ENCODE measurements at regions not wholly inside any gene's neighbourhood (a gene's known extent, or its start where the extent isn't known, plus 50 kb on each side); places are given as distances from the start of the nearest gene placed in this dataset.

DNA sequence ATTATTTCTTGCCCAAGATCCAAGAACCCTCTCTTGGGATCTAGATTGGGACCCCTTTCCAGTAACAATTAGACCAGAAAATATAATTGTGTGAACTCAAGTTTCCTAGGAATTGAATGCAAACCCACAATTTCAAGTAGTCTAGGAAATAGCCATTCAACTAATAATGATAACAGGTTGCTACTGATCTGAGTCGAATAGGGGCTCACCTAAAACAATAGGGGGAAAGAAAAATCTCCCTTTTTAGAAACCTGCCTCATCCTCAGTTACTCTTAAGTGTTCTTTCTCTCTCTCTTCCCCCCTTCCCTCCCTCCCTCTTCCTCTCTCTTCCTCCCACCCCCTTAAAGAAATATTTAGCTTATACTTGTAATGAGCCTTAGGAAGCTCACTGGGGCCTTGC lies 555.3 kb downstream of the IGSF11 start:
- no peaks in the 10 kb centered on the region for H3K27me3 ChIP-seq (replicated peaks; ENCODE audit: insufficient read depth, low read length)
- H3K4me1 ChIP-seq (ENCODE audit: low read length): no peaks in the 10 kb centered on the region
- no peak overlapping the region for H2AFZ ChIP-seq (ENCODE audit: low read length)
- H3K4me2 ChIP-seq (ENCODE audit: low read depth, low read length): no peak overlapping the region
- no peaks in the 10 kb centered on the region for H3F3A ChIP-seq (ENCODE audit: insufficient read depth, low read length)
- H4K20me1 ChIP-seq (ENCODE audit: insufficient read depth, low read length): no peaks in the 10 kb centered on the region
- no peak overlapping the region for H3K9ac ChIP-seq (ENCODE audit: low read length)
- TF ChIP-seq EZH2 (optimal IDR thresholded peaks at IDR 0.05; ENCODE audit: low read depth, low read length) (no peak), EZH2phosphoT487 (IDR thresholded peaks at IDR 0.05; ENCODE audit: low read length) (no peak)
- TF ChIP-seq, protein P1, sequence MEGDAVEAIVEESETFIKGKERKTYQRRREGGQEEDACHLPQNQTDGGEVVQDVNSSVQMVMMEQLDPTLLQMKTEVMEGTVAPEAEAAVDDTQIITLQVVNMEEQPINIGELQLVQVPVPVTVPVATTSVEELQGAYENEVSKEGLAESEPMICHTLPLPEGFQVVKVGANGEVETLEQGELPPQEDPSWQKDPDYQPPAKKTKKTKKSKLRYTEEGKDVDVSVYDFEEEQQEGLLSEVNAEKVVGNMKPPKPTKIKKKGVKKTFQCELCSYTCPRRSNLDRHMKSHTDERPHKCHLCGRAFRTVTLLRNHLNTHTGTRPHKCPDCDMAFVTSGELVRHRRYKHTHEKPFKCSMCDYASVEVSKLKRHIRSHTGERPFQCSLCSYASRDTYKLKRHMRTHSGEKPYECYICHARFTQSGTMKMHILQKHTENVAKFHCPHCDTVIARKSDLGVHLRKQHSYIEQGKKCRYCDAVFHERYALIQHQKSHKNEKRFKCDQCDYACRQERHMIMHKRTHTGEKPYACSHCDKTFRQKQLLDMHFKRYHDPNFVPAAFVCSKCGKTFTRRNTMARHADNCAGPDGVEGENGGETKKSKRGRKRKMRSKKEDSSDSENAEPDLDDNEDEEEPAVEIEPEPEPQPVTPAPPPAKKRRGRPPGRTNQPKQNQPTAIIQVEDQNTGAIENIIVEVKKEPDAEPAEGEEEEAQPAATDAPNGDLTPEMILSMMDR (IDR thresholded peaks at IDR 0.05; ENCODE audit: low read length): no peak
- no peak overlapping the region for H3K4me3 ChIP-seq (ENCODE audit: low read length)
- no peak for DNase-seq
- H3K9me3 ChIP-seq (replicated peaks; ENCODE audit: insufficient read depth, low read length): no peaks in the 10 kb centered on the region
- no peaks in the 10 kb centered on the region for H3K79me2 ChIP-seq (ENCODE audit: low read length)
- H3K9me2 ChIP-seq (replicated peaks; ENCODE audit: insufficient read depth, low read length): no peaks in the 10 kb centered on the region
- H3K27ac ChIP-seq (ENCODE audit: low read length): no peak overlapping the region
- no peaks in the 10 kb centered on the region for H3K36me3 ChIP-seq (replicated peaks; ENCODE audit: insufficient read depth, low read length)

DNA sequence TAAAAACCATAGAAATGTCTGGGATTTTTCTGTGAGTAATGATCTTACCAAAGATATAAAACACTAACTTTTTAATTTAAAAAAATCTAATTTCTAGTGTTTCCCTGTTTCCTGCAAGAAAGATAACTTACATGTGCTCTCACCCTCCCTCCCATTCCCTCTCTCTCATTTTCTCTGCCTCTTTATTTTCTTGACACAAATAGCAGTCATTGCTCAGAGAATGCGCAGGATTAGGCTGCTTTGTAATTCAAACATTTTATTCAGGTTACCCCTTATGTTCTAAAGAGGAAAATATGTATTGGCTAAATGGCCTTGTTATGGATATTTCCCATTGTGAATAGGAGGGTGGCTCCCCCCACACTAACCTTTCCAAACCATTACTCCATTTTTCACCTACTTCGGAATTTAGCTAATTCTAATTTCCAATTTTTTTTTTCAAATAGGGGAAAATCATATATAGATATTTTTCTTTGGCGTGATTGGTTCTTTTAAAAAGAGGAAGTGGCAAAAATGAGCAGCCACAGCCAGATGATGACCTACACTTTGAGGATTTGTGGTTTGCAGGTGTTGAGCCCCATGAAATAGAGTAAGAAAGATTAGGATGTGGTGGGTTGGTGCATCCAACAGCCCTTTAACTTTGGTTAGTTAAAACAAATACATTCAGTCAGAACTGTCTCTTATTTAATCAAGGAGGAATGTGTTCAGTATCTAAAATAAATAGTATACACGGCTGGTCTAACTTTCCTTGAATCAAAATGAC lies 554.4 kb downstream of the IGSF11 start:
- TF ChIP-seq EZH2 (optimal IDR thresholded peaks at IDR 0.05; ENCODE audit: low read depth, low read length) (no peak), EZH2phosphoT487 (IDR thresholded peaks at IDR 0.05; ENCODE audit: low read length) (no peak)
- TF ChIP-seq, protein P1 (IDR thresholded peaks at IDR 0.05; ENCODE audit: low read length): no peak
- peak; percentile 34 for DNase-seq
- no peak overlapping the region for H3K9ac ChIP-seq (ENCODE audit: low read length)

DNA sequence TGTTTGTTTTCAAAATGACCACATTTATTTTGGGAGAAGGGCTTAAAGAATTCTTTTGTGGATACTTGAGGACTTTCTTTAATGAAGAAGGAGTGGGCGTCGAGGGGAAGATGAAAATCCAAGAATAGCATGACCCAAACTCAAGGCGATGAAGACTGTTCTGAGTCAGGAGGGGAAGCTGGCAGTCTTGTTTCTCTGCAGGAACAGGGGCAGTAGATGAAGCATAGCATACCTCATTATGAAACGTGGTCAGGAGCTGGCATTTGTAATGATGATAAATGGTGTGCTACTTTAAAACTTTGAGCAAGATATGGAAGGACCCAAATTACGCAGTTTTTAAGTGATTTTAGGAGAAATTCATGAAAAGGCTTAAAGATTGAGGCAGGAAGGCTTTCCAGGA lies 549.0 kb downstream of the IGSF11 start:
- Histone ChIP-seq H3K36me3 (replicated peaks; ENCODE audit: insufficient read depth, low read length) (no peaks in the 10 kb centered on the region), H3K79me2 (ENCODE audit: low read length) (no peaks in the 10 kb centered on the region), H3K4me1 (ENCODE audit: low read length) (no peaks in the 10 kb centered on the region), H3K9ac (ENCODE audit: low read length) (no peak overlapping the region), H3K4me2 (ENCODE audit: low read depth, low read length) (no peak overlapping the region), H4K20me1 (ENCODE audit: insufficient read depth, low read length) (no peaks in the 10 kb centered on the region), H3F3A (ENCODE audit: insufficient read depth, low read length) (no peaks in the 10 kb centered on the region), H3K27me3 (replicated peaks; ENCODE audit: insufficient read depth, low read length) (no peaks in the 10 kb centered on the region), H3K9me2 (replicated peaks; ENCODE audit: insufficient read depth, low read length) (no peaks in the 10 kb centered on the region), H3K4me3 (ENCODE audit: low read length) (no peak overlapping the region), H2AFZ (ENCODE audit: low read length) (no peak overlapping the region), H3K9me3 (replicated peaks; ENCODE audit: insufficient read depth, low read length) (no peaks in the 10 kb centered on the region), H3K27ac (ENCODE audit: low read length) (no peak overlapping the region)
- TF ChIP-seq EZH2phosphoT487 (IDR thresholded peaks at IDR 0.05; ENCODE audit: low read length): no peak
- TF ChIP-seq, protein P1 (IDR thresholded peaks at IDR 0.05; ENCODE audit: low read length): no peak
- TF ChIP-seq EZH2 (optimal IDR thresholded peaks at IDR 0.05; ENCODE audit: low read depth, low read length): no peak
- no peak for DNase-seq

More for the DNA sequence above, 554.4 kb downstream of the IGSF11 start:
- Histone ChIP-seq H2AFZ (ENCODE audit: low read length) (no peak overlapping the region), H3K4me1 (ENCODE audit: low read length) (no peaks in the 10 kb centered on the region), H3K27ac (ENCODE audit: low read length) (no peak overlapping the region), H3K4me2 (ENCODE audit: low read depth, low read length) (no peak overlapping the region), H3F3A (ENCODE audit: insufficient read depth, low read length) (no peaks in the 10 kb centered on the region), H3K9me2 (replicated peaks; ENCODE audit: insufficient read depth, low read length) (no peaks in the 10 kb centered on the region), H3K36me3 (replicated peaks; ENCODE audit: insufficient read depth, low read length) (no peaks in the 10 kb centered on the region), H3K9me3 (replicated peaks; ENCODE audit: insufficient read depth, low read length) (no peaks in the 10 kb centered on the region), H3K27me3 (replicated peaks; ENCODE audit: insufficient read depth, low read length) (no peaks in the 10 kb centered on the region), H4K20me1 (ENCODE audit: insufficient read depth, low read length) (no peaks in the 10 kb centered on the region), H3K79me2 (ENCODE audit: low read length) (no peaks in the 10 kb centered on the region), H3K4me3 (ENCODE audit: low read length) (no peak overlapping the region)

All from MM.1S (cell line).